Ectodermal cell (in vitro differentiated cells): ENCODE measurements at regions not wholly inside any gene's neighbourhood (a gene's known extent, or its start where the extent isn't known, plus 50 kb on each side); places are given as distances from the start of the nearest gene placed in this dataset.
"Not testable (repeated sequence)": the region's sequence is repeated elsewhere in the genome, so short reads cannot be mapped to it uniquely, and the experiment has no call there.

Experiments used
- H3K27ac ChIP-seq: 2 replicates; pipeline ENCODE4 v1.7.0; 2013; ENCODE audit warnings: mild to moderate bottlenecking, low read depth, low read length; ENCODE audit not compliant: insufficient read depth, poor library complexity, severe bottlenecking
- H3K27me3 ChIP-seq: 2 replicates; pipeline ENCODE4 v1.7.0; 2013; ENCODE audit warnings: mild to moderate bottlenecking, low read length; ENCODE audit not compliant: insufficient read depth, control insufficient read depth, poor library complexity, severe bottlenecking
- H3K36me3 ChIP-seq: one replicate; pipeline ENCODE4 v1.7.0; 2013; ENCODE audit warnings: low read length; ENCODE audit not compliant: control insufficient read depth, insufficient read depth
- H3K4me1 ChIP-seq: one replicate; pipeline ENCODE4 v1.7.0; 2013; ENCODE audit warnings: low read length; ENCODE audit not compliant: control insufficient read depth, insufficient read depth
- H3K4me3 ChIP-seq: 2 replicates; pipeline ENCODE4 v1.7.0; 2013; ENCODE audit warnings: low read depth, low read length, control low read depth; ENCODE audit not compliant: insufficient read depth
- H3K9me3 ChIP-seq: 2 replicates; pipeline ENCODE4 v1.7.0; 2013; ENCODE audit warnings: mild to moderate bottlenecking, low read length, moderate library complexity; ENCODE audit not compliant: control insufficient read depth
- WGBS, 2 experiments: methylation state at CpG; one replicate each; pipeline ENCODE4 v1.1.7; 2013; ENCODE audit warnings: missing lambda C conversion rate in 2 of 2; 5-methylcytosine and 5-hydroxymethylcytosine counted together

- H3K27me3 ChIP-seq, result no peaks in the 10 kb centered on the region
- H3K36me3 ChIP-seq, result no peaks in the 10 kb centered on the region
- H3K4me1 ChIP-seq, result no peaks in the 10 kb centered on the region
- WGBS, 2 experiments, result 65 to 68% methylated on average over 2 of the region's 2 CpGs
- no peaks in the 10 kb centered on the region for H3K9me3 ChIP-seq
- H3K4me3 ChIP-seq, result no peak overlapping the region
- H3K27ac ChIP-seq, result no peak overlapping the region
Measured at GRCh38 chr5:68116408-68116807, 99.1 kb upstream of the PIK3R1 start.

DNA sequence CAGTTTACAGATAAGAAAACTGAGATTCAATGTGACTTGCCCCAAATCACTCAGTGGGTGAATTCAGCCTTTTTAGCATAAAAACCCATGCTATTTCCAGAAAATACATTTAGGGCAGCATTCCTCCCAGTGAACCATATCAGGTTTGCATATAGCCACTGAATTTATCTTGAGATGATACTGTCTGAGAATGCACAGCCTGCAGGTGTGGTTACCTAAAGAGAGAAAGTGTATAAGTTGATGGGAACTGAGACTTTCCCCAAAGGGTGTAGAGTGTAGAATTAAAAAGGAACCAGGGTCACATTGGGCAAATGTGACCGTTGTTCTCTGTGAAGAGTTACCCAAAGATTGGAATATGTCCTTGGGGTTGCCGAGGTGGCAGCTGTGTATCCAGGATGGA, 100.0 kb upstream of the PIK3R1 start:
- Histone ChIP-seq H3K9me3 (no peaks in the 10 kb centered on the region), H3K27ac (no peak overlapping the region), H3K4me1 (no peaks in the 10 kb centered on the region), H3K27me3 (no peaks in the 10 kb centered on the region), H3K4me3 (no peak overlapping the region), H3K36me3 (no peaks in the 10 kb centered on the region)
- WGBS, 2 experiments, result 95% methylated on average over 2 of the region's 2 CpGs

DNA sequence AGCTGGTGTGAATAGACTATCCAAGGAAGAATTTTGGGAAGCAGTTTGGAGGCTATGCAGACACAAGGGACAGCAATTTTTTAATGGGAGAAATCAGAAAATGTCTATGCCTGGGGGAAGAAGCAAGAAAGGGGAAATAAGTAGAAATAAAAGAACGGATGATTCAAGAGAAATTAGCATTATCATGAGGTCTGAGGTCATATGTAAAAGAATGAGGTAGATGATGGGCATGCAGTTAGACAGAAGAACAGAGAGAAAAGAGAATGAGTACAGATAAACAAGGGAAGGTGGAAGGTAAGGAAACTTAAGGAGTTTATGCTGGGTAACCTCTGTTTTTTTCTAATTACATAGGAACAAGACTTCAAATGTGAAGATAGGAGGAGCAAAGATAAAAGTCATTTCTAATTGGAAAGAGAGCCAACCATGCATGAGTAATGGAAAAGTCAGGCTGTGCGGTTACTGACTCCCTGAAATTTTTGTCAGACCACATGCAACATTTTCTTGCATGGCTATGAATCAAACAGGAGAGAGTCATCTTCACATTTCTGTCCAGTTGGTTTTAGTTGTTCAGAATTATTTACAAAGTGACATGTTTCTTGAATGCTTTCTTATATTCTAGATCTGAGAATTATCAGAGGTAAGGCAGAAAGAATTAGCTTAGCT, 101.0 kb upstream of the PIK3R1 start:
- 88 to 93% methylated on average over 2 of the region's 2 CpGs for WGBS, 2 experiments
- no peaks in the 10 kb centered on the region for H3K36me3 ChIP-seq
- H3K9me3 ChIP-seq, result no peaks in the 10 kb centered on the region
- no peak overlapping the region for H3K27ac ChIP-seq
- no peak overlapping the region for H3K4me3 ChIP-seq
- H3K4me1 ChIP-seq, result no peaks in the 10 kb centered on the region
- no peaks in the 10 kb centered on the region for H3K27me3 ChIP-seq

DNA sequence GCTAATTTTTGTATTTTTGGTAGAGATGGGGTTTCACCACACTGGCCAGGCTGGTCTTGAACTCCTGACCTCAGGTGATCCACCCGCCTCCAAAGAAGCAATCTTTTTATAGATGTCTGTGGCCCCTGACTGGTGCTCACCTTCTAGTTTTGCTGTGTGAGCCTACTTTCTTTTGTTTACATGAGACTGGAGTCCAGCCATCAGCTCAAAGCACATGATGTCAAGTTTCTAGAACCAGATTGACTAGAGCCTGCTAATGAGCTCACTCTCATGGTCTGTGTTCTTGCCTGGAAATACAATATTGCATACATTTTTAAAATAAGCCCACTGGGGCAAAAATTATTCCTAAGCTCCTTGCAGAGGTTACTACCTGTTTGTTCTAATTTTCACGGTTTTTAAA, 102.9 kb upstream of the PIK3R1 start:
- WGBS, 2 experiments, result 98% methylated on average over 2 of the region's 2 CpGs
- no peaks in the 10 kb centered on the region for H3K9me3 ChIP-seq
- H3K27me3 ChIP-seq, result no peaks in the 10 kb centered on the region
- no peak overlapping the region for H3K27ac ChIP-seq
- no peak overlapping the region for H3K4me3 ChIP-seq
- H3K4me1 ChIP-seq, result no peaks in the 10 kb centered on the region
- no peaks in the 10 kb centered on the region for H3K36me3 ChIP-seq

DNA sequence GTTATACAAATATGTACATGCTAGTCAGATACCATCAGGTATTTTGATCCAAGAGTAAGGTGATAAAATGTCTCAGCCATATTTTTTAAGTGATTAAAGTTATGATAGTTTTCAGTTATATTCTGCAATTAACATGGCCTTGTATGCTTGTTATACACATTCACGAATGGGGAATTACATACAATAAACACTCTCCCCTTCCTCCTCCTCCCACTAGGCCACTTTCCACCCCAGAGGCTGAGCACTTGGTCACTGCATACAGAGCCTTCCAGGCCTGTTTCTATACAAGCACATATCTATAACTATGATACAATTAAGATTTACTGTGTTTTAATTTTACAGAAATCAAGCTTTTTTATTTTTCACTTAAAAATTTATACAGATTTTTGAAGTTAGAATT, 104.7 kb upstream of the PIK3R1 start:
- H3K27me3 ChIP-seq, result no peaks in the 10 kb centered on the region
- WGBS, 2 experiments, result 73 to 97% methylated on average over 1 of the region's 1 CpG

DNA sequence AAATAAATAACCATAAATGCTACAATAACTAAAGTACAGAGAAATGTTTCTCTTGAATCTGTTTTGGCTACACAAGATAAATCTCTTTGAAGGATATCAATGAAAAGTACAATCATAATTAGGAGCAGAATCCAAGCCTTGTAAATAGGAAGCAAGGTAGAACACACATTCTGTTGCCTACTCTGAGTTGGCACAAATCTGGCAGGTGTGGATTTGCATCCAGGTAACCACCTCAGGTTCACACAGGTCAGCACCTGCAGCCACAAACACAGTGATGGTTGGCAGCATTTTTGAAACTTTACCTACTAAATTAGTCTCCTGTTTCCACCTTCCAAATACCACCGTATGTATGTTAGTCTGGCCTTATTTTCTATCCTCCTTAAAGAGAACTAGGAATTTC, 105.3 kb upstream of the PIK3R1 start:
- WGBS, 2 experiments, result 87 to 89% methylated on average over 1 of the region's 1 CpG
- Histone ChIP-seq H3K4me1 (no peaks in the 10 kb centered on the region), H3K4me3 (no peak overlapping the region), H3K27me3 (no peaks in the 10 kb centered on the region), H3K27ac (no peak overlapping the region), H3K36me3 (no peaks in the 10 kb centered on the region), H3K9me3 (no peaks in the 10 kb centered on the region)

More for the DNA sequence above, 104.7 kb upstream of the PIK3R1 start:
- H3K4me1 ChIP-seq, result no peaks in the 10 kb centered on the region
- H3K4me3 ChIP-seq, result no peak overlapping the region
- H3K9me3 ChIP-seq, result no peaks in the 10 kb centered on the region
- no peaks in the 10 kb centered on the region for H3K36me3 ChIP-seq
- no peak overlapping the region for H3K27ac ChIP-seq

- not testable (repeated sequence) for H3K36me3 ChIP-seq, H3K27ac ChIP-seq, H3K4me1 ChIP-seq, H3K9me3 ChIP-seq, H3K27me3 ChIP-seq, H3K4me3 ChIP-seq
- 84 to 100% methylated on average over 1 to 2 of the region's 2 CpGs for WGBS, 2 experiments
Measured at GRCh38 chr5:68104217-68104616, 111.3 kb upstream of the PIK3R1 start.

DNA sequence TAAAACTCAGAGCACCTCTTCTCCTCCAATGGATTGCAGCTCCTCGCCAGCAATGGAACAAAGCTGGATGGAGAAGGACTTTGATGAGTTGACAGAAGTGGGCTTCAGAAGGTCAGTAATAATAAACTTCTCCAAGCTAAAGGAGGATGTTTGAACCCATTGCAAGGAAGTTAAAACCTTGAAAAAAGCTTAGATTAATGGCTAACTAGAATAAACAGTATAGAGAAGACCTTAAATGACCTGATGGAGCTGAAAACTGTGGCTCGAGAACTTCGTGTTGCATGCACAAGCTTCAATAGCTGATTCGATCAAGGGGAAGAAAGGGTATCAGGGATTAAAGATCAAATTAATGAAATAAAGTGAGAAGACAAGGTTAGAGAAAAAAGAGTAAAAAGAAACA, 112.3 kb upstream of the PIK3R1 start:
- not testable (repeated sequence) for H3K9me3 ChIP-seq, H3K27me3 ChIP-seq, H3K4me1 ChIP-seq, H3K36me3 ChIP-seq, H3K27ac ChIP-seq, H3K4me3 ChIP-seq
- WGBS, 2 experiments, result 92 to 98% methylated on average over 4 of the region's 4 CpGs

GRCh38 chr5:68099327-68099726, 116.2 kb upstream of the PIK3R1 start:
- Histone ChIP-seq H3K27me3 (no peaks in the 10 kb centered on the region), H3K9me3 (no peaks in the 10 kb centered on the region), H3K27ac (no peak overlapping the region), H3K36me3 (no peaks in the 10 kb centered on the region), H3K4me1 (no peaks in the 10 kb centered on the region), H3K4me3 (no peak overlapping the region)
- 95 to 96% methylated on average over 5 of the region's 5 CpGs for WGBS, 2 experiments

GRCh38 chr5:68093455-68094159, 121.9 kb upstream of the PIK3R1 start:
- Histone ChIP-seq H3K27me3 (no peaks in the 10 kb centered on the region), H3K9me3 (no peaks in the 10 kb centered on the region), H3K4me3 (no peak overlapping the region), H3K27ac (no peak overlapping the region), H3K4me1 (no peaks in the 10 kb centered on the region), H3K36me3 (no peaks in the 10 kb centered on the region)
- WGBS, 2 experiments, result 90 to 91% methylated on average over 2 to 3 of the region's 3 CpGs
